PC-9 (cell line): ENCODE measurements at regions not wholly inside any gene's neighbourhood (a gene's known extent, or its start where the extent isn't known, plus 50 kb on each side); places are given as distances from the start of the nearest gene placed in this dataset.

Experiments
- BruUV-seq: library from RNA; stranded (reverse); fragments of 400-500 nt; replicated peaks from 2 replicates; lab custom pipeline; 2021; lab: Mats Ljungman, UMichigan
- CTCF ChIA-PET: fragments of 300-600 bp; sonication (Branson Sonifier 250); formaldehyde crosslinking; loops from one replicate; lab custom pipeline; 2022; ENCODE audit warnings: antibody characterized with exemption; lab: Charles Lee
- POLR2A ChIA-PET: fragments of 300-600 bp; sonication (Branson Sonifier 250); formaldehyde crosslinking; loops from one replicate; lab custom pipeline; 2022; ENCODE audit warnings: antibody characterized with exemption; ENCODE audit not compliant: unreplicated experiment; lab: Charles Lee
- DNase-seq, 2 experiments: peaks; one replicate each; pipeline versions ENCODE4 v3.0.0 to v3.0.0-alpha.2; 2015 to 2022; ENCODE audit warnings: mixed read lengths in 1 of 2
- H2AFZ ChIP-seq: fragments of 200-600 bp; sonication (generic); 2 replicates; pipeline ENCODE4 v1.8.1; 2017; ENCODE audit warnings: antibody characterized with exemption
- H3F3A ChIP-seq: fragments of 200-600 bp; sonication (generic); 2 replicates; pipeline ENCODE4 v1.8.1; 2017; ENCODE audit warnings: antibody characterized with exemption, mild to moderate bottlenecking, low read depth; ENCODE audit not compliant: insufficient read depth
- H3K27ac ChIP-seq: fragments of 200-600 bp; sonication (generic); 2 replicates; pipeline ENCODE4 v1.6.1; 2016; ENCODE audit warnings: mixed run types
- H3K27me3 ChIP-seq: fragments of 200-600 bp; sonication (generic); 2 replicates; pipeline ENCODE4 v1.6.1; 2016; ENCODE audit warnings: low read depth, mixed run types; ENCODE audit not compliant: insufficient read depth
- H3K36me3 ChIP-seq: fragments of 200-600 bp; sonication (generic); 2 replicates; pipeline ENCODE4 v1.6.1; 2016; ENCODE audit warnings: low read depth, mixed run types
- H3K4me1 ChIP-seq: fragments of 200-600 bp; sonication (generic); replicated peaks from 2 replicates; pipeline ENCODE4 v1.6.1; 2016; ENCODE audit warnings: mixed run types; ENCODE audit not compliant: insufficient read depth
- H3K4me2 ChIP-seq: fragments of 200-600 bp; sonication (generic); 2 replicates; pipeline ENCODE4 v1.6.1; 2017; ENCODE audit warnings: mixed run types
- H3K4me3 ChIP-seq: fragments of 200-600 bp; sonication (generic); 2 replicates; pipeline ENCODE4 v1.6.1; 2016; ENCODE audit warnings: mixed run types
- H3K79me2 ChIP-seq: fragments of 200-600 bp; sonication (generic); 2 replicates; pipeline ENCODE4 v1.6.1; 2017; ENCODE audit warnings: low read depth, mixed run types
- H3K9me2 ChIP-seq: fragments of 200-600 bp; sonication (generic); 2 replicates; pipeline ENCODE4 v1.8.1; 2017; ENCODE audit warnings: mild to moderate bottlenecking; ENCODE audit not compliant: insufficient read depth
- H3K9me3 ChIP-seq: fragments of 200-600 bp; sonication (generic); 2 replicates; pipeline ENCODE4 v1.8.1; 2016; ENCODE audit warnings: low read depth; ENCODE audit not compliant: insufficient read depth
- H4K20me1 ChIP-seq: fragments of 200-600 bp; sonication (generic); 2 replicates; pipeline ENCODE4 v1.8.1; 2017; ENCODE audit not compliant: insufficient read depth
- CTCF ChIP-seq: fragments of 200-600 bp; sonication (generic); conservative IDR thresholded peaks from 2 replicates; pipeline ENCODE4 v1.6.1; 2017; ENCODE audit warnings: mixed run types, antibody characterized with exemption, mild to moderate bottlenecking, moderate library complexity
- EZH2 ChIP-seq: fragments of 200-600 bp; sonication (generic); IDR thresholded peaks from 2 replicates; pipeline ENCODE4 v1.8.0; 2017; ENCODE audit warnings: antibody characterized with exemption, low read depth
- intact Hi-C: fragments of 100-400 bp; cut with micrococcal nuclease; formaldehyde crosslinking; loops from one replicate; pipeline ENCODE4 v1.10.0; 2022; ENCODE audit not compliant: unreplicated experiment

GRCh38 chr14:28877923-28878322 lies 111.3 kb downstream of the FOXG1 start:
- Histone ChIP-seq H3K79me2 (no peaks in the 10 kb centered on the region), H4K20me1 (no peaks in the 10 kb centered on the region), H3K4me2 (no peak overlapping the region), H3K27me3 (no peaks in the 10 kb centered on the region), H3K4me1 (no peaks in the 10 kb centered on the region), H3K36me3 (no peaks in the 10 kb centered on the region), H3K4me3 (no peak overlapping the region), H3K9me3 (no peaks in the 10 kb centered on the region), H3K27ac (no peak overlapping the region), H3F3A (no peaks in the 10 kb centered on the region), H3K9me2 (no peaks in the 10 kb centered on the region), H2AFZ (no peak overlapping the region)
- no peak for TF ChIP-seq EZH2
- no peak for TF ChIP-seq CTCF
- BruUV-seq: no TSS peak
- no peak for DNase-seq
- intact Hi-C loops: no loop called here
- POLR2A ChIA-PET: no interaction called here
- CTCF ChIA-PET: no interaction called here

- Histone ChIP-seq H3F3A (no peaks in the 10 kb centered on the region), H3K4me1 (no peaks in the 10 kb centered on the region), H3K79me2 (no peaks in the 10 kb centered on the region), H3K27me3 (no peaks in the 10 kb centered on the region), H3K9me3 (no peaks in the 10 kb centered on the region), H4K20me1 (no peaks in the 10 kb centered on the region), H3K27ac (no peak overlapping the region), H3K36me3 (no peaks in the 10 kb centered on the region), H2AFZ (no peak overlapping the region), H3K9me2 (no peaks in the 10 kb centered on the region), H3K4me3 (no peak overlapping the region), H3K4me2 (no peak overlapping the region)
- TF ChIP-seq EZH2 (no peak), CTCF (no peak)
- DNase-seq: no peak
- CTCF ChIA-PET: no interaction called here
- POLR2A ChIA-PET: no interaction called here
- intact Hi-C loops: no loop called here
- no TSS peak for BruUV-seq
Measured at GRCh38 chr14:28879573-28879996, 113.0 kb downstream of the FOXG1 start.

- TF ChIP-seq CTCF: no peak
- Histone ChIP-seq H3K36me3 (no peaks in the 10 kb centered on the region), H3F3A (no peaks in the 10 kb centered on the region), H3K4me1 (no peaks in the 10 kb centered on the region), H3K9me3 (no peaks in the 10 kb centered on the region), H3K27ac (no peak overlapping the region), H3K4me3 (no peak overlapping the region), H3K79me2 (no peaks in the 10 kb centered on the region), H3K4me2 (no peak overlapping the region), H4K20me1 (no peaks in the 10 kb centered on the region), H3K9me2 (no peaks in the 10 kb centered on the region), H2AFZ (no peak overlapping the region), H3K27me3 (no peaks in the 10 kb centered on the region)
- intact Hi-C loops: no loop called here
- CTCF ChIA-PET: no interaction called here
- DNase-seq: no peak
- BruUV-seq: no TSS peak
- POLR2A ChIA-PET: interaction anchor here (0.6 kb wide), 1 partner anchor 132 kb away, joined by 7 read pairs; no protein-coding TSS in a partner anchor
Measured at GRCh38 chr14:28886940-28887339, 120.4 kb downstream of the FOXG1 start.
